Keratinocyte (primary cell): ENCODE measurements at regions not wholly inside any gene's neighbourhood (a gene's known extent, or its start where the extent isn't known, plus 50 kb on each side); places are given as distances from the start of the nearest gene placed in this dataset.

Experiments used
- DNase-seq: peaks from one replicate; pipeline ENCODE4 v3.0.0-alpha.2; 2011; ENCODE audit warnings: low read depth, missing footprints, low spot score
- FAIRE-seq: peaks from 2 replicates; lab custom pipeline; 2011; peaks lifted over from hg19 to GRCh38; lab: Jason Lieb, UNC
- H2AFZ ChIP-seq: 2 replicates; pipeline ENCODE4 v1.6.0; 2012; ENCODE audit warnings: low read length, control low read depth, inconsistent platforms; ENCODE audit not compliant: control insufficient read depth
- H3K27ac ChIP-seq: 2 replicates; pipeline ENCODE4 v1.5.1; 2011; ENCODE audit warnings: low read length; ENCODE audit not compliant: control insufficient read depth, insufficient read depth
- H3K27me3 ChIP-seq: 3 replicates; pipeline ENCODE4 v1.6.0; 2011; ENCODE audit warnings: low read length; ENCODE audit not compliant: control insufficient read depth, insufficient read depth; ENCODE audit errors: extremely low read depth
- H3K36me3 ChIP-seq, 2 experiments: 2 replicates in 1 of 2; 3 replicates in 1 of 2; pipeline ENCODE4 v1.5.1; 2011; ENCODE audit warnings: low read length in 2 of 2, mild to moderate bottlenecking in 1 of 2; ENCODE audit not compliant: control insufficient read depth in 2 of 2, insufficient read depth in 2 of 2; ENCODE audit errors: extremely low read depth in 1 of 2
- H3K4me1 ChIP-seq: 3 replicates; pipeline ENCODE4 v1.5.1; 2011; ENCODE audit warnings: low read length; ENCODE audit not compliant: control insufficient read depth, insufficient read depth; ENCODE audit errors: extremely low read depth
- H3K4me2 ChIP-seq: 3 replicates; pipeline ENCODE4 v1.6.0; 2011; ENCODE audit warnings: low read depth, low read length; ENCODE audit not compliant: control insufficient read depth, insufficient read depth; ENCODE audit errors: extremely low read depth
- H3K4me3 ChIP-seq, 3 experiments: fragments of 200-600 bp in 1 of 3; sonication (generic) in 1 of 3; 2 replicates in 2 of 3; 3 replicates in 1 of 3; pipeline ENCODE4 v1.5.1; 2011 to 2016; ENCODE audit warnings: low read length in 3 of 3, mild to moderate bottlenecking in 3 of 3, control low read depth in 2 of 3, inconsistent platforms in 1 of 3, low read depth in 1 of 3, mixed read lengths in 1 of 3, mixed run types in 1 of 3, moderate library complexity in 1 of 3; ENCODE audit not compliant: control insufficient read depth in 2 of 3, insufficient read depth in 2 of 3; ENCODE audit errors: extremely low read depth in 1 of 3
- H3K79me2 ChIP-seq: 2 replicates; pipeline ENCODE4 v1.6.0; 2012; ENCODE audit warnings: low read length; ENCODE audit not compliant: control insufficient read depth, insufficient read depth
- H3K9ac ChIP-seq: 3 replicates; pipeline ENCODE4 v1.6.0; 2011; ENCODE audit warnings: low read length; ENCODE audit not compliant: control insufficient read depth, insufficient read depth; ENCODE audit errors: extremely low read depth
- H3K9me1 ChIP-seq: 3 replicates; pipeline ENCODE4 v1.6.0; 2011; ENCODE audit warnings: low read length; ENCODE audit not compliant: control insufficient read depth, insufficient read depth; ENCODE audit errors: extremely low read depth
- H3K9me3 ChIP-seq: 2 replicates; pipeline ENCODE4 v1.5.1; 2012; ENCODE audit warnings: low read depth, low read length; ENCODE audit not compliant: control insufficient read depth
- H4K20me1 ChIP-seq: 3 replicates; pipeline ENCODE4 v1.6.0; 2011; ENCODE audit warnings: low read length; ENCODE audit not compliant: control insufficient read depth, insufficient read depth; ENCODE audit errors: extremely low read depth
- CTCF ChIP-seq, 3 experiments: IDR thresholded peaks in 1 of 3; conservative IDR thresholded peaks in 1 of 3; optimal IDR thresholded peaks in 1 of 3; 2 replicates in 2 of 3; 3 replicates in 1 of 3; pipeline versions ENCODE3 to v1.5.1; 2011; ENCODE audit warnings: low read length in 3 of 3, mild to moderate bottlenecking in 3 of 3, moderate library complexity in 2 of 3, control low read depth in 1 of 3, inconsistent platforms in 1 of 3; ENCODE audit not compliant: insufficient read depth in 2 of 3; ENCODE audit errors: extremely low read depth in 1 of 3
- EZH2 ChIP-seq: IDR thresholded peaks from one replicate; pipeline ENCODE4 v1.6.1; 2012; ENCODE audit warnings: inconsistent platforms, mild to moderate bottlenecking, low read length, moderate library complexity
- dilution Hi-C: fragments of 300-500 bp; cut with MboI; formaldehyde crosslinking; loops from one replicate; pipeline ENCODE4 v1.7.0; 2020; ENCODE audit warnings: low sequenced_read_pairs; ENCODE audit not compliant: extremely low pct_ligation_motif_present

- H3K4me3 ChIP-seq = no peak overlapping the region
- no peaks in the 10 kb centered on the region for H3K79me2 ChIP-seq
- H2AFZ ChIP-seq = no peak overlapping the region
- no peaks in the 10 kb centered on the region for H4K20me1 ChIP-seq
- no peaks in the 10 kb centered on the region for H3K9me1 ChIP-seq
- H3K9me3 ChIP-seq = no peaks in the 10 kb centered on the region
- no peak overlapping the region for H3K27ac ChIP-seq
- H3K27me3 ChIP-seq = no peaks in the 10 kb centered on the region
- no peaks in the 10 kb centered on the region for H3K36me3 ChIP-seq
- no peak overlapping the region for H3K9ac ChIP-seq
- H3K4me2 ChIP-seq = no peak overlapping the region
- no peak for TF ChIP-seq EZH2
- no peak for TF ChIP-seq CTCF (optimal IDR thresholded peaks at IDR 0.05 in 1 of 3, IDR thresholded peaks at IDR 0.05 in 1 of 3, conservative IDR thresholded peaks at IDR 0.05 in 1 of 3; ENCODE audit: extremely low read depth in 1 of 3, insufficient read depth in 2 of 3, low read length in 3 of 3)
- H3K4me1 ChIP-seq = no peaks in the 10 kb centered on the region
- FAIRE-seq (no peak), DNase-seq (no peak)
- dilution Hi-C loops = no loop called here
These were observed 535.4 kb upstream of the USP24 start for GRCh38 chr1:55750628-55750995.

- no peaks in the 10 kb centered on the region for H4K20me1 ChIP-seq
- H3K9me3 ChIP-seq = no peaks in the 10 kb centered on the region
- H3K9me1 ChIP-seq = no peaks in the 10 kb centered on the region
- no peak overlapping the region for H3K4me3 ChIP-seq
- no peak overlapping the region for H2AFZ ChIP-seq
- H3K27ac ChIP-seq = no peak overlapping the region
- DNase-seq = no peak
- no peaks in the 10 kb centered on the region for H3K36me3 ChIP-seq
- FAIRE-seq = no peak
- TF ChIP-seq CTCF (optimal IDR thresholded peaks at IDR 0.05 in 1 of 3, IDR thresholded peaks at IDR 0.05 in 1 of 3, conservative IDR thresholded peaks at IDR 0.05 in 1 of 3; ENCODE audit: extremely low read depth in 1 of 3, insufficient read depth in 2 of 3, low read length in 3 of 3) (no peak), EZH2 (no peak)
- H3K79me2 ChIP-seq = no peaks in the 10 kb centered on the region
- no peaks in the 10 kb centered on the region for H3K27me3 ChIP-seq
- no peak overlapping the region for H3K4me2 ChIP-seq
- H3K4me1 ChIP-seq = no peaks in the 10 kb centered on the region
- dilution Hi-C loops = no loop called here
- H3K9ac ChIP-seq = no peak overlapping the region
These were observed 534.9 kb upstream of the USP24 start for GRCh38 chr1:55749975-55750627.
